Islet of Langerhans (tissue), 1 donor: ENCODE measurements at regions not wholly inside any gene's neighbourhood (a gene's known extent, or its start where the extent isn't known, plus 50 kb on each side); places are given as distances from the start of the nearest gene placed in this dataset.

Experiments
- FAIRE-seq: peaks from one replicate; lab custom pipeline; 2011; peaks lifted over from hg19 to GRCh38; lab: Jason Lieb, UNC

DNA sequence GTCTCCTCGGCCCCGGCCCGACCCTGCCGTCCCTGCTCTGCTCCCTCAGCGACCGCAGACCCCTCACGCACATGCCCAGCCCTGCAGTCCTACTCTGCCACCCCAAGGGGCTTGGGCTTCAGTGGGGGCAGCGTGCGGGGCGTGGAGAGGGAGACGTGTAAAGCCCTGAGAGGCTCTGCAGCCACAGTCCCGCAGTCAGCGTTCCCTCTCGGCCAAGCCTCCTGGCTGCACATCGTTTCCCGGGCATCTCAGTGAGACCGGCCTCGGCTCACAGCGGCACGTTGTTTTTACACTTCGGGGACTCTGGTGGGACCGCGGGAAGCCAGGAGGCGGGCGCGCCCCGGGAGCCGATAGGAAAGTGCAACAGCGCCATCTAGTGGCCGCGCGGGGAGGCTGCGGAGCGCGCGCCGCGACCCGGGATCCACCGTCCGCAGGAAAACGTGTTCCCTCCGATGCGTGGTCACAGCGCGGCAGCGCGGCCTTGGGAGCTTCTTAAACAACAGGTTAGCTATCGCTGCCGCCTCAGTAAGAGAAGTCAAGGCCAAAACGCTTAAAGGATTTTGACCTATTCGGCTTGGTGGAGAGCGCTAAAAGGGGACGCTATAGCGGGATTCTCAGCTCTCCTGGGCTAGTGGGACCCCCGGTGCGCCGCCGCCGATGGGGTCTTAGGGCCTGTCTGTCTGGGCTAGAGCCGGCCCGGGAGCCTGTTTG, 226.8 kb upstream of the IGF1R start:
- no peak for FAIRE-seq

DNA sequence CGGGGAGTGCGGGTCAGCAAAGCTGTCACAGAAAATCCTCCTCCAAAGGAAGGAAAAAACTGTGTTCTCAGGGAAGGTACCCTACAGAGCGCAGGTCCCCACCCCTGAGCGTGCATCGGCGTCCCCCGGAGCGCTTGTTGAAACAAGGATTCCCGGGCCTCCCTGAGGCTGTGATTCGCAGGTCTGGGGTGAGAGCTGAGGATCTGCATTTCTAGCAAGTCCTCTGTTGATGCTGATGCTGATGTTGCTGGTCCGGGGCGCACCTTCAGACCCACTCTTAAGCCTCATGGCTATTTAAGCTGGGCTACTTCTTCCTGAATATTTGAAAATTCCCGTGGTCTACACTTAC, 226.2 kb upstream of the IGF1R start:
- no peak for FAIRE-seq

GRCh38 chr15:98425173-98425572, 223.2 kb upstream of the IGF1R start:
- FAIRE-seq = no peak

- no peak for FAIRE-seq
Measured at GRCh38 chr15:98427321-98427720, 221.0 kb upstream of the IGF1R start.

GRCh38 chr15:98428253-98428989, 219.9 kb upstream of the IGF1R start:
- no peak for FAIRE-seq

- no peak for FAIRE-seq
Measured at GRCh38 chr15:98431171-98431570, 217.2 kb upstream of the IGF1R start.

GRCh38 chr15:98433346-98433745, 215.0 kb upstream of the IGF1R start:
- no peak for FAIRE-seq

GRCh38 chr15:98433856-98434255, 214.5 kb upstream of the IGF1R start:
- no peak for FAIRE-seq

DNA sequence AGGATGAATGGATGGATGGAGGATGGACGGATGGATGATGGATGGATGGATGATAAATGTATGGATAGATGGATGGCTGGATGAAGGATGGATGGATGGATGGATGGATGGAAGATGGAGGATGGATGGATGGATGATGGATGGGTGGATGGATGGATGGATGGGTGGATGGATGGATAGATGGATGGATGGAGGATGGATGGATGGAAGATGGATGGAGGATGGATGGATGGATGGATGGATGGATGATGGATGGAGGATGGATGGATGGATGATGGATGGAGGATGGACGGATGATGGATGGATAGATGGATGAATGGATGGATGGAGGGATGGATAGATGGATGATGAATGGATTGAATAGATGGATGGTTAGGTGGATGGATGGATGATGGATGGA, 210.6 kb upstream of the IGF1R start:
- no peak for FAIRE-seq

GRCh38 chr15:98438326-98438725, 210.0 kb upstream of the IGF1R start:
- FAIRE-seq = no peak

DNA sequence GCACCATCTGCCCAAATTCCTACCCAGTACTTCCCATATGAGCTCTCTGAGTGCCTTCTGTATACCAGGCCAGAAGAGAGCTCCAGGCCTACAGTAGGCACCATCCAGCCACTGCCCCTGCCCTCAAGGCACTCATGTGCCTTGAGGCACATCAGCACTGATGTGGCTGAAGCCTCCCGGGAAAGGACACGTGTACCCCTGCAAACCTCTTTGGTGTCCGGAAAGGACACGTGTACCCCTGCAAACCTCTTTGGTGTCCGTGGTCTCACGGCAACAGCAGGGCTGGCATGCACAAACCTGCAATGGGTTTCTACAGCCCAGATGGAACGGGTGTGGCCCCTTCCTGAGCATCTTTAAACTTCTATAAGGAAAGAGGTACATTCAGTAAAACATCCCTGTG, 209.4 kb upstream of the IGF1R start:
- FAIRE-seq = no peak

DNA sequence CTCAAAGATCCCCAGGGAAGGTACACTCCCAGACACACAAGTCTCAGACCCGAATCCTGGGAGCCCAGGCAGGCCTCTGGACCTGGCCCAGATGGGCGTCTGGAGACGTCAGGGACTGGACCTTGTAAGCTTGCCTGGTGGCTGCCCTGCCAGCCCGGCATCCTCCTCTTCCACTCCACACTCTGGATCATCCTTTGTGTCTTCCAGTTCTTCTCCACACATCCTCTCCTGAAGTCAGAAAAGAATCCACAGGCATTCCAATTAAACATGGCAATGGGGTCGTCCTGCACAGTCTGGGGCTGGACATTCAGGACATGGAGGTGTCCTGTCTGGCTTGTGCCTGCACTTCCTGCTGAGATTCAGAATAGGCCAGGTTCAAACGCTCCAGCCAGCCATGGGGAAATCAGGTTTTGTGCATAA, 208.8 kb upstream of the IGF1R start:
- no peak for FAIRE-seq

DNA sequence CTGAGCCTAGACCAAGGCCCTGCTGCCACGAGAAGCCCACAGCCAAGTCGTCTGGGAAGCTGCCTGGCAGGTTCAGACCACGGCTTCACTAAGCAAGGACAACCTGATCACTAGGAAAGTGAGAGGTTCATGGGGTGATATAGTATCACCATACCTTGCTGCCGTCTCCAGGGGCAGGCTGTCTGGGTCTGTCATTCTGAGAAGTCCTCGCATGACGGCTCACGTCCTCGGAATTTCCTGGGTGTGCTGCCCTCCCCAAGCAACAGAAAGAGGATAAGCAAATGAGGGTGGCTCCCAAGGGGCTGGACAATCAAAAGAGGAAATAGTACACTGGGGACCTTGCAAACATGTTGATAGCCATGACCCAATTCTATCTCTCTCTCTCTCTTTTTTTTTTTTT, 207.4 kb upstream of the IGF1R start:
- no peak for FAIRE-seq

- FAIRE-seq = no peak
Measured at GRCh38 chr15:98441599-98441998, 206.7 kb upstream of the IGF1R start.

- no peak for FAIRE-seq
Measured at GRCh38 chr15:98442379-98442833, 205.9 kb upstream of the IGF1R start.

DNA sequence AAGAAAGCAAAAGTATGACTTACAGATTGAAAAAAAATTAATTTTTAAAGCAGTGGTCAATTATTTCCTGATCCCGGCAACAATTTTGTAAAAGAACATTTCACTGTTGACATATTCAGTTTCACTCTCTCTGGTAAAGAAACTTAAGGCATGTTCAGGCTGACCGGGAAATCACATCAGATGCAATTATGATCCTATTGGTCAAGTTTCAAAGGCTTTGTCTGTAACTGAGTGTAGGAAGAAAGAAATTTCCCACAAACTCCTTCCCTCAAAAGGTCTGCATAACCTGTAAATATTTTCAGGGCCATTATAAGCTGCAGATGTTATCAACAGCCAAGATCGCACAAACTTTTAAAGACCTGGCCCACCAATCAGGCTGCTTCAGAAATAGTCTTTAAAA, 205.4 kb upstream of the IGF1R start:
- no peak for FAIRE-seq

GRCh38 chr15:98443526-98443925, 204.8 kb upstream of the IGF1R start:
- FAIRE-seq = no peak

DNA sequence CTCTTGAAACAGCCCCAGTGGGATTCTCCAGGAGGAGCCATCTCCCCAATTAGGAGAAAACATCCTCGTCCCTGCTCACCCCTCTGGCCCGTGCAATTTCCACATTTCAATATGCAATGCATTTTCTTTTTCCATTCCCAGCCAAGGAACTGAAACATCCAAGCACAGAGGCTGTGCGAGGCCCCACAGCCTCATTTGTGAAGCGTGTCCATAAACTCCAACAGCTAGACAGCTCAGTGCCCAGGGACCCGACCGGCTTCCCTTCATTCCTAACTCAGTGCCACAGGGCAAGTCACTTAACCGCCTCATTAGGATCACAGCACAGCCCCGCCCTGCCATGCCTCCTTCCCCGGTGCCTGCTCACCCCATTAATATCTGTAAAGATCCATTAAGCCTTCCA, 204.2 kb upstream of the IGF1R start:
- FAIRE-seq = no peak

DNA sequence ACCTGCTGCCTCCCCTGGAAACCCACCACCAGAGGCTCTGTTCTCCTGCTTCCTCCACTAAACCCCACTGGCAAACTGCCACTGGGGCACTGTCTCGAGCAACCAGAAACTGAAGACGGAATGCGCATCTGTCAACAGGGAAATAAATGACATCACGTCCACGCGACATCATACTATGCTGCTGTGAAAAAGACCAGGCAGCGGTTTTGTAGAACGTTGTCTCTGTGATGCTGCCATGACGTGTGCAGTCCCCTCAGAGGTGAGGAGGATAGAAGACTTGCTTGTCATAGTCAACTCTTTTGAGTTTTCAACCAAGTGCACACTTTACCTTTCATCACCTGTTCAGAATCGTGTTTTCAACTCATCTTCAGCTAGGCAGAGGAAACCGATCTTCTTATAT, 203.0 kb upstream of the IGF1R start:
- FAIRE-seq = no peak

GRCh38 chr15:98446083-98446482, 202.3 kb upstream of the IGF1R start:
- no peak for FAIRE-seq

- FAIRE-seq = no peak
Measured at GRCh38 chr15:98447069-98447468, 201.3 kb upstream of the IGF1R start.

DNA sequence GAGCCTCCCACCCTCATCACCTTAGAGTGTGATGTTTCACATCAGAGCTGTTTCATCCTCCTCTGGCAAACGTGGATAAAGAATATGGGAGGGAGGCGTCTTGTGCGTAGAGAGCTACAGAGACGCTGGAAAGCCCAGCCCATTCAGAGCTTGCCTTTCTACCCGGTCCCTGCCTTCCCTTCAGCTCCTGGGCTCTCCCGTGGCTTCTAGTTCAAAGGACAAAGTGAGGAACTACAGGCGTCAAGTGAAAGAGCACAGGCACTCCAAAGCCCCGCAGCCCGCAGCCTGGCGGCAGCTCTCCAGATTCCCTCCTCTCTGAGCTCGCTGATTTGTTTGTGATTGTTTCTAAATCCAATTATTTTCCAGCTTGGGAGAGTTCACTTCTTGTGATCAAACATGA, 197.1 kb upstream of the IGF1R start:
- no peak for FAIRE-seq

DNA sequence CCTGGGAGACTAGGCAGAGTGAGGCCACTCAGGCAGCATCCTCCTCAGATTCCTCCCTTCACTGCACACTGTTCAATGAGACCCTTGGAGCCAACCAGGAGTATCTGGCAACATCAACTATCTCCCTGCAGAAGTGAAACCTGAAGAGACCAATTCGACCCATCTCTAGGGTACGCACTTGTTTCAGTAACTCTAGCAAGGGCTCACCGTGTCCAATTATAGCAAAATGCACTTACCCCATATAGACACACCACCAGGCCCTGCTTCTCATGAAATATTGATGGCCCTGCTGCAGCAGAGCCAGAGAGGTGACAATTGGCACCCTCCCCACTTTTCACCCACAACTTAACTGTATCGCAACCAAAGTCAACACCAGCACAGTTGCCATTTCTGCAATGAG, 196.1 kb upstream of the IGF1R start:
- no peak for FAIRE-seq

- no peak for FAIRE-seq
Measured at GRCh38 chr15:98455904-98456303, 192.4 kb upstream of the IGF1R start.
